DND-41 (cell line): ENCODE measurements at regions not wholly inside any gene's neighbourhood (a gene's known extent, or its start where the extent isn't known, plus 50 kb on each side); places are given as distances from the start of the nearest gene placed in this dataset.

Experiments used
- ATAC-seq: fragments of 200-7000 bp; cut with Tn5 transposase; 3 replicates; pipeline ENCODE4 v1.9.1; 2021; ENCODE audit warnings: low read depth; ENCODE audit not compliant: insufficient read depth
- DNase-seq: peaks from one replicate; pipeline ENCODE4 v3.0.0-alpha.2; 2020
- H2AFZ ChIP-seq: 2 replicates; pipeline ENCODE4 v1.6.0; 2012; ENCODE audit warnings: low read depth, low read length
- H3K27ac ChIP-seq: 2 replicates; pipeline ENCODE4 v1.5.1; 2012; ENCODE audit warnings: low read length, inconsistent platforms
- H3K27me3 ChIP-seq: fragments of 200-600 bp; sonication (generic); 2 replicates; pipeline ENCODE4 v1.6.0; 2012; ENCODE audit warnings: low read length, mild to moderate bottlenecking, inconsistent platforms; ENCODE audit not compliant: insufficient read depth, poor library complexity
- H3K36me3 ChIP-seq: 2 replicates; pipeline ENCODE4 v1.5.1; 2012; ENCODE audit warnings: low read length, inconsistent platforms; ENCODE audit not compliant: insufficient read depth
- H3K4me1 ChIP-seq: 2 replicates; pipeline ENCODE4 v1.5.1; 2012; ENCODE audit warnings: mild to moderate bottlenecking, low read length; ENCODE audit not compliant: insufficient read depth
- H3K4me2 ChIP-seq: 2 replicates; pipeline ENCODE4 v1.6.0; 2012; ENCODE audit warnings: mild to moderate bottlenecking, moderate library complexity, low read length, inconsistent platforms; ENCODE audit not compliant: insufficient read depth
- H3K4me3 ChIP-seq, 2 experiments: fragments of 200-600 bp in 1 of 2; shearing (Covaris generic) in 1 of 2; 2 replicates each; pipeline ENCODE4 v1.5.1; 2012 to 2016; ENCODE audit warnings: inconsistent platforms in 2 of 2, low read length in 2 of 2, mild to moderate bottlenecking in 2 of 2, low read depth in 1 of 2, moderate library complexity in 1 of 2
- H3K79me2 ChIP-seq: 2 replicates; pipeline ENCODE4 v1.6.0; 2012; ENCODE audit warnings: low read length, inconsistent platforms; ENCODE audit not compliant: insufficient read depth
- H3K9ac ChIP-seq: 2 replicates; pipeline ENCODE4 v1.6.0; 2012; ENCODE audit warnings: low read depth, mild to moderate bottlenecking, inconsistent platforms, low read length, moderate library complexity
- H3K9me3 ChIP-seq: 2 replicates; pipeline ENCODE4 v1.5.1; 2012; ENCODE audit warnings: low read length, moderate library complexity, mild to moderate bottlenecking, inconsistent platforms; ENCODE audit not compliant: insufficient read depth, severe bottlenecking
- H4K20me1 ChIP-seq: 2 replicates; pipeline ENCODE4 v1.6.0; 2012; ENCODE audit warnings: low read length; ENCODE audit not compliant: insufficient read depth
- EZH2 ChIP-seq: IDR thresholded peaks from 3 replicates; pipeline ENCODE4 v1.6.1; 2012; ENCODE audit warnings: borderline replicate concordance, low read depth, mild to moderate bottlenecking, moderate library complexity, low read length, inconsistent platforms; ENCODE audit not compliant: severe bottlenecking
- TF ChIP-seq, protein P1 (sequence below): IDR thresholded peaks from 2 replicates; pipeline ENCODE4 v1.5.1; 2012; ENCODE audit warnings: borderline replicate concordance, low read length, moderate library complexity, mild to moderate bottlenecking; ENCODE audit not compliant: poor library complexity, severe bottlenecking; ENCODE audit errors: extremely low read depth

DNA sequence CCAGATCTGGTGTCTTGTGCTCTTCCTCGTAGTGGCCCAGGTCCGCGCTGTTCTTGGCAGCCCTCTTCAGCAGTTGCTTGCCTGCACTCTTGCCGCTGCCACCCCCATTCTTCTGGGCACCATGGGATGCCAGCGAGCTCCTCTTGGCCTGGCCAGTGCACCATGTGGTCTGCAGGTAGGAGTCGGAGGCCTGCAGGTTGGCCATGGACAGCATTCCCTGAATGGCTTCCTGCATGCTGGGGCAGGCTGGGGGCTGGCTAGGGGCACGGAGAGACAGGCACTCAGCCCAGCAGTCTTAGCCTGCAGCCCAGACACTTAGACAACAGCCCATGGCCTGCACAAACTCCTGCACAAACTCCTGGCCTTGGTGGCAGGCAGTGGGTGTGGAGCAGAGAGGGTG, 234.9 kb downstream of the TUBA3C start:
- Histone ChIP-seq H3K9me3 (peaks cover 30% of the 10 kb centered on the region), H3K27ac (no peak overlapping the region), H4K20me1 (no peaks in the 10 kb centered on the region), H2AFZ (no peak overlapping the region), H3K36me3 (no peaks in the 10 kb centered on the region), H3K27me3 (no peaks in the 10 kb centered on the region), H3K9ac (no peak overlapping the region), H3K4me2 (no peak overlapping the region), H3K4me1 (no peaks in the 10 kb centered on the region), H3K4me3 (no peak overlapping the region), H3K79me2 (no peaks in the 10 kb centered on the region)
- ATAC-seq (no peak), DNase-seq (no peak)
- TF ChIP-seq, protein P1, sequence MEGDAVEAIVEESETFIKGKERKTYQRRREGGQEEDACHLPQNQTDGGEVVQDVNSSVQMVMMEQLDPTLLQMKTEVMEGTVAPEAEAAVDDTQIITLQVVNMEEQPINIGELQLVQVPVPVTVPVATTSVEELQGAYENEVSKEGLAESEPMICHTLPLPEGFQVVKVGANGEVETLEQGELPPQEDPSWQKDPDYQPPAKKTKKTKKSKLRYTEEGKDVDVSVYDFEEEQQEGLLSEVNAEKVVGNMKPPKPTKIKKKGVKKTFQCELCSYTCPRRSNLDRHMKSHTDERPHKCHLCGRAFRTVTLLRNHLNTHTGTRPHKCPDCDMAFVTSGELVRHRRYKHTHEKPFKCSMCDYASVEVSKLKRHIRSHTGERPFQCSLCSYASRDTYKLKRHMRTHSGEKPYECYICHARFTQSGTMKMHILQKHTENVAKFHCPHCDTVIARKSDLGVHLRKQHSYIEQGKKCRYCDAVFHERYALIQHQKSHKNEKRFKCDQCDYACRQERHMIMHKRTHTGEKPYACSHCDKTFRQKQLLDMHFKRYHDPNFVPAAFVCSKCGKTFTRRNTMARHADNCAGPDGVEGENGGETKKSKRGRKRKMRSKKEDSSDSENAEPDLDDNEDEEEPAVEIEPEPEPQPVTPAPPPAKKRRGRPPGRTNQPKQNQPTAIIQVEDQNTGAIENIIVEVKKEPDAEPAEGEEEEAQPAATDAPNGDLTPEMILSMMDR, result no peak
- no peak for TF ChIP-seq EZH2

DNA sequence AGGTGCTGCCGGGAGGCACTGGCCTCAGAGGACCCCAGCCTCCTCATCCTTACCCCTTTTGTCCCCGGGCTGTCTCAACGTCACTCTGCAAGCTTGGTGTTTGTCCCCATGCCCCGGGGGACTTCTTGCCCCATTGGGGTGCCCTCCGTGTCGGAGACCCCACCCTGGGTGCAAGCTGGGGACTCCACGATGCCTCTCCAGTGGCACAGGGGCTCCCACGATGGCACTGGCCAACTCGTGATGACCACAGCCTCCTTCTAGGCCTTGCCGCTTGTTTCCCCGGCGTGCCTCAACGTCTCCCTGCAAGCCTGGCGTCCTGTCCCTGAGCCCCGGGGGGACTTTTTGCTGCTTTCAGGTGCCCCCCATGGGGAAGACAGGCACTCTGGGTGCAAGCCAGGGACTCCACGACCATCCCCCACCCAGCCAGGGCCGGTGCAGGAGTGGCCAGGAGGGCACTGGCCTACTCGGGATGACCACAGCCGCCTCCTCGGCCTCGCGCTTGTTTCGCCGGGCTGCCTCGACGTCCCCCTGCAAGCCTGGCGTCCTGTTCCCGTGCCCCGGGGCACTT, 237.0 kb downstream of the TUBA3C start:
- TF ChIP-seq EZH2, result no peak
- TF ChIP-seq, protein P1, result no peak
- no peaks in the 10 kb centered on the region for H3K79me2 ChIP-seq
- no peaks in the 10 kb centered on the region for H4K20me1 ChIP-seq
- no peak overlapping the region for H2AFZ ChIP-seq
- H3K9ac ChIP-seq, result no peak overlapping the region
- H3K36me3 ChIP-seq, result no peaks in the 10 kb centered on the region
- no peak overlapping the region for H3K27ac ChIP-seq
- DNase-seq (no peak), ATAC-seq (no peak)
- H3K4me3 ChIP-seq, result no peak overlapping the region
- no peaks in the 10 kb centered on the region for H3K27me3 ChIP-seq
- peaks cover 26% of the 10 kb centered on the region for H3K9me3 ChIP-seq
- H3K4me1 ChIP-seq, result no peaks in the 10 kb centered on the region
- H3K4me2 ChIP-seq, result no peak overlapping the region

DNA sequence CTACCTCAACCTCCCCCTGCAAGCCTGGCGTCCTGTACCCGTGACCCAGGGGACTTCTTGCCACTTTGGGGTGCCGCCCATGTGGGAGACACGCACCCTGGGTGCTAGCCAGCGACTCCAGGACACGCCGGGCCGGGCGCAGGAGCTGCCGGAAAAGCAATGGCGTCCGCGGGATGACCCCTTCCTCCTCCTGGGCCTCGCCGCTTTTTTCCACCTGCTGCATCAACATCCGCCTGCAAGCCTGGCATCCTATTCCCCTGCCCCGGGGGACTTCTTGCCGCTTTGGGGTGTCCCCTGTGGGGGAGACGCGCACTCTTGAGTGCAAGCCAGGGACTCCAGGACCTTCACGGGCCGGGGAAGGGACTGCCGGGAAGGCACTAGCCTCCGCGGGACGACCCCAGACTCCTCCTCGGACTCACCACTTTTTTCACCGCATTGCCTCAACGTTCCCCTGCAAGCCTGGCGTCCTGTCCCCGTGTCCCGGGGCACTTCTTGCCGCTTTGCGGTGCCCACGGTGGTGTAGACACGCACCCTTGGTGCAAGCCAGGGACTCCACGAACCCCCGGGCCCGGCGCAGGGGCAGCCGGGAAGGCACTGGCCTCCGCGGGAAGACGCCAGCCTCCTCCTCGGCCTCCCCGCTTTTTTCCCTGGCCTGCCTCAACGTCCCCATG, 237.8 kb downstream of the TUBA3C start:
- ATAC-seq, result no peak
- H3K79me2 ChIP-seq, result no peaks in the 10 kb centered on the region
- peaks cover 21% of the 10 kb centered on the region for H3K9me3 ChIP-seq
- no peak overlapping the region for H3K4me3 ChIP-seq
- H3K4me2 ChIP-seq, result no peak overlapping the region
- no peaks in the 10 kb centered on the region for H3K36me3 ChIP-seq
- TF ChIP-seq EZH2, result no peak
- TF ChIP-seq, protein P1, result no peak
- no peak overlapping the region for H3K9ac ChIP-seq
- no peaks in the 10 kb centered on the region for H4K20me1 ChIP-seq
- no peak overlapping the region for H2AFZ ChIP-seq
- DNase-seq, result no peak
- H3K27me3 ChIP-seq, result no peaks in the 10 kb centered on the region
- no peak overlapping the region for H3K27ac ChIP-seq
- no peaks in the 10 kb centered on the region for H3K4me1 ChIP-seq
